ENCODE measurements at regions not wholly inside any gene's neighbourhood (a gene's known extent, or its start where the extent isn't known, plus 50 kb on each side); places are given as distances from the start of the nearest gene placed in this dataset.

DNA sequence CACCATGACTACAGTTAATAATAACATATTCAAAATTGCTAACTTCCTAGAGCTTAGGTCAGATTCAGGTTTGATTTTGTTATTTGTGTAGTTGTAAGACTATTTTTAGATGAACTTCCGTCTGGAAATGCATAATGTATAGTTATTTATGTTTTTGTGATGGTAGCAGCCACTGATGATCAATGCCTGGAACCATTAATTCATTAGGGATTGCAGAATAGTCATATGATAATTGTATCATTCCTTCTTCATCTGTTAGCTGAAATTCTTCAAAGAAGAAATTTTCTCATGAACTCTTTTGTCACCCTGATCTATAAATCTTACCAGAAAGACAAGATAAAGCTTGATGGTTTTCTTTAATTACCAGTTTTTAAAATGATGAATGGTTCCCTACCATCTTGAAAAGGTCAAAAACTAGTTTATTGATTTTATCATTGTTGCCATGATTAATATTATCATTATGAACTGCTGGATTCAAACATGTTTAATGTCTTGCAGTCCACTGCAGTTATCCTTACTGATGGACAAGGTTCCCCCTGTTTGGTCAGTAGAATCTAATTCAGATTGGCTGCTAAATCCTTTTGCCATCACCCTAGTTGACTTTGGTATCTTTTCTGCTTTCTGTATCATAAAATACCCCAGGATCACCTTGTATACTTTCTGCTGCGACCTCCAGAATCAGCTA is 433.3 kb downstream of the GPAM start:
- DNase-seq = no peak

DNA sequence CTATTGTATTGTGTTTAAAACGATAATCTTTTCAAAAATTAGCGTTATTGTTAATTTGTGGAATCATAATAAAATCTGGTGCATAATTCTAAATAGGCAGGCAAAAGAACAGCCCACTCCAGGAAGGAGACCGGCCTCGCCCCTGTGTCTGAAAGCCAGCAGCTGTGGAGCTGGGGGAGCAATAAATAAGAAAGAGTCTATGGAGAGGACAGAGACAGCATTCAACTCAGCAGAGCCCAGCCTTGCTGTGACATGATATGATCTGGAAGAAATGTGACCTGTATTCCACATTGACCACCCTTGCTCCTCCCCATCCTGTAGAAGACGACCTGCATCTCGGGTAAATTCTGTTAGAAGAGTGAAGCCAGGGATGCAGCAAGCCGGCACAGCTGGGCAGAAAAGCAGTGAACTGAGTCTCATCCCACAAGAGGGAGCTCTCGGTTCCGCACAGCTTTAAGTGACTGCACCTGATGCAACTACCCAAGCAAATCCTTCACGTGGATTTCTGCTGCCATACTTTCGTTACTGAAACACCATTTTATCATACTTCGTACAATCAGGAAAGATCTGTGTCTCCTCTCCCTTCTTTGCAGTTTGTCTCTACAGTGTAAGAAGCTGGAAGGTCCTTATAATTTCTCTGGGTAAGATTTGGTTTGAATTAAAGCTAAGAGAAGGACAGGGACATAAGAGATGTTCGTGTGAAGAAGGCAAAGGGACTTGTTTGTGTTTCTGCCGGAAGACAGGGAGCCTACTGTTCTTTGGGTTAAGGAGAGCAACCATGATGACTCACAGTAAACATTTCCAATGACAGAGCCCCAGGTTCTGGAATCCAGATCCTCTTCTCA is 427.1 kb downstream of the GPAM start:
- no peak for DNase-seq

DNA sequence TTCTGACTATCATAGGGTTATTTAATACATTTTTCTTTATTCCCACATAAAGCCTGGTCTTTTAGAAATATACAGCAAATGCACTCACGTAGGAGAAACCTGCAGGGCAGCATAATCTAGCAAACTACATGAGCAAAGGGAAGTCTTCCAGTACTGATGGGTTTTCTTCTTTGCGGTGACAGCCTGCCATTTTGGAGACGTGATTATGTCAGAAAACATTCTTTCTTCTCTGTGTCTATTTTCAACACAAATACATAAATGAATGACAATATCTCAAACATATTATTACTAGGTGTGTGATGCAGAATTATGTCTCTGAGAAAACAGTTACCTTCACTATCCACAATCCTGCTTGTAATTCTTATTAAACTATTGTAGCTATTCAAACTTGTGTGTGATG is 425.0 kb downstream of the GPAM start:
- no peak for DNase-seq

DNA sequence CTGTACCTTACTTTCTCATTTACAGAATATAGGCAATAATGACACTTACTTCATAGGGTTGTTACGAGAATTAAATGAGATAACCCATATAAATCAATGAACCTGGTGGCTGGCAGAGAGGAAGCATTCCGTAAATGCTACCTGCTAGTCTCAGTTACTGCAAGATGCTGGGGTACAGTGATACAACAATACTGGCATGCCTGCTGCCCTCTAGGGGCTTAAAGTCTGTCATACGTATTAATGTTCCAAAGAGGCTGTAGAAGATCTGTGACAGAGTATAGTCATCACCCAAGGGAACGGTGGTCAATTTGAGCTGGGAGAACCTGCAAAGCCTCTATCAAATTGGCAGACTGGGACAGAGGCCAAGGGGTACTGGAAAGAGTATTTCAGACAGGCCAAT is 421.5 kb downstream of the GPAM start:
- no peak for DNase-seq

DNA sequence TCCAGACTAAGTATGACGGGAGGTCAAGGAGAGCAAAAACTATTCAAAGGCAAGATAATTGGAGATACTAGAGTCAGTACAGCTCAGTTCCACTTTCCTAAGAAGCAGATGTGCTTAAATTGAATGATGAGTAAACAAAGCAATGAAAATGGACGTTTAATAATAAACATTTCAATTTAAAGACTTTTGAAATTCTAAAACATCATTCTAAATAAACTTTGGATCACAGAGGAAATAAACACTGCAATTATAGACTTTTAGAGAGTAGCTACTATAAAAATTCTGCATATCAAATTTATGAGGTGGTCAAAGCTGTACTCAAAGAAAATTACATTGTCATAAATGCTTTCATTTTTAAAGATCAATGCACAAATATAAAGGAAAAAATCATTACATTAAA is 418.3 kb downstream of the GPAM start:
- DNase-seq = no peak

DNA sequence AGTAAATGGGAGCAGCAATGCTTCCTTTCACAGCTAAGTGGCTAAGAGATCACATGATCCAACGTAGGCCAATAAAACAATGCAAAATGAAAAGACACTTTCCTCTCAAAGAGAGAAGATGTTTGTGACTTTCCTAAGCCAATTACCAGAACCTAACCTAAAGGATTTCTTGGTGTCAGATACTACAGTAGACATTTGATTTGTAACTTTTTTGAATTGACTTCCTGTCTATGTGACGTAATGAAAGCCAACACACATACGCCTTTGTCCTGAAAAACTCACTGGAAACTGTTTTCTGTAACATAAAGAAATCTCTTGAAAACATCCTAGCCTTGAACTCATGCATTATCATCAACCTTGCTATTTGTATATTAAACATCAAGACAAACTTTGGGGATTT is 417.1 kb downstream of the GPAM start:
- no peak for DNase-seq

DNA sequence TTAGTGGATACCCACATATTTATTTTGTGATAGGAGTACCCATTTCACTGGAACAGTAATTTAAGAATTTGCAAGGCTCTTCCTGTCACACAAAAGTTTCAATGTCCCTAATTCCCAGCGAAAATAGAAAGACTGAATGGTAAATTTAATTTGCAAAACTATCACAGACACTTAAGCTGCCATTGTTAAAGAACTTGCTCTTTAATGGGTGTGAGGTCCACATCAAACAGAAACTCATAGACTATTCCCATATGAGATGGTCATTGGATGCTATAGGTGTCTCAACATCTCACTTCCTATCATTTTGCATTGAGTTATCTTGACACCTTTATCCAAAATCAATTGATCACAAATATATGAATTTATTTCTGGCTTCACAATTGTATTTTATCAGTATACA is 415.9 kb downstream of the GPAM start:
- DNase-seq = no peak

DNA sequence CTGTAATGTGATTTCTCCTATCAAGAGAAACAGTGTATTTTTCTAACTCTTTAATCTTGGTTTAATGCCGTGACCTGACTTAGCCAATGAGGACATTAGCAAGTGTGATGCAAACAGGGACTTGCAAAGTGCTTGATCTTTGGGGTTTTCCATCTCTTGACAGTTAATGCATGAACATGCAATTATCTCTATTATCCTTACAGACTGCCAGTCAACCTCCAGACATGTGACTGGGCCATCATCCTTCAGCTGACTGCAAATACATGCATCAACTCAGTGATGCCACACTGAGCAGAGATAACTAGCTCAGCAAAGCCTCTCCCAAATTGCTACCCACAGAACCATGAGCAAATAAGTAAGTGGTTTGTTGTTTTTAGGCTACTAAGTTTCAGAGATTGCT is 409.6 kb downstream of the GPAM start:
- no peak for DNase-seq

DNA sequence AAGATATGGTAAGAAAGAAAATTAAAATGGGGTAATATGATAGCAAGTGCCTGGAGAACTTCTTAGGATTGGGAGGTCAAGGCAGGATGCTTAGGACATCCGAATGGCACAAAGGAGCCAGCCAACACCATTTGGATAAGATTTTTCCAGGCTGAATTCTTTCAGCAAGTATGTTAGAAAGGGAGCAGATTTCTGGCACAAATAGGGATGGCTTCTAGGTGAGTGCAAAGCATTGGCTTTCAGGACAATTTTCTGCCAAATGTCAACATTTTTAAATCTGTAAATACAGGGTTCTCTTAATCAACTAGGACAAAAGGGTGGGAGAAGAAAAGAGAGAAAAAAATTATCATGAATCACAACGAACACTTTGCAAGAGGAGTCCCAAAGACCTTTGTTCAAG is 409.1 kb downstream of the GPAM start:
- no peak for DNase-seq

DNA sequence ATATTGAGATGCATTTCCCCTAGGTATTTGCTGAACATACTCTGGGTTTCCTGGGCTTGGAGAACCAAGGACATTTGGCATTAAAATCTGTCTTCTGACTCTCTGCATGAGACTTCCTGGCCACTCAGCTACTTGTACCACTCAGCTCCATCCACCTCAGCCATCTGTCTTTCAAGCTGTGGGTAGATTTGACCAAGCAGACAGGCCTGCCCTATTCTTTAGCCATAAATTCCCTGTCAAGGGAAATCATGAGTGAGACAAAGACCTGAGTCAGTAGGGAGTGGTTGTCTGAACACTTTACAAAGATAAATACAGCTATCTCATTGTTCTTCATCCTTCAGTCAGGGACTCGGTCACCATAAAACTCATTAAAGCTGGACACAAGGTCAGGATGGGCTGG is 399.1 kb downstream of the GPAM start:
- DNase-seq = no peak

DNA sequence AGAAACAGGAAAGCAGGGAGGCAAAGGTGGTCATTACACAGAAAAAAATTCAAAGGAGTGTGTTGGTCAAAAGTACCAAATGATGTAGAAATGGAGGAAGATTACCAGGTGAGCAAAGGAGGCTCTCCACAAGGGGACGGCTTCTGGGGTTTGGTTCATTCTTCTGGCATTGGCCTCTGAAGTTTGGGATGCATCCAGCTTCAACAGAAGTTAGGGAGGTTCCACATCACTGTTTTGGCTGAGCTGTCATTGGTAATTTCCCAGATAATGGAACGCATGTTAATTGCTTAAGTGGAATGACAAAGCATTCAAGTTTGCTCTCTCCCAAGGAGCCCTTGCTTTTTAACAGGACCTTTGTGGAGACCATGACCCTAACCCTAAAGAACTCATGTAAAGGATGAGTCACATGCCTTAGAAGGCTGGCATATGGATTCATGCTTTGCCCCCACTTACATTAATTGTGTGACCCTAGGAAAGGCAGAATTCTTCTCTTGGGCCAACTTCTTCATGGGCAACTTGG is 398.6 kb downstream of the GPAM start:
- DNase-seq = no peak

DNA sequence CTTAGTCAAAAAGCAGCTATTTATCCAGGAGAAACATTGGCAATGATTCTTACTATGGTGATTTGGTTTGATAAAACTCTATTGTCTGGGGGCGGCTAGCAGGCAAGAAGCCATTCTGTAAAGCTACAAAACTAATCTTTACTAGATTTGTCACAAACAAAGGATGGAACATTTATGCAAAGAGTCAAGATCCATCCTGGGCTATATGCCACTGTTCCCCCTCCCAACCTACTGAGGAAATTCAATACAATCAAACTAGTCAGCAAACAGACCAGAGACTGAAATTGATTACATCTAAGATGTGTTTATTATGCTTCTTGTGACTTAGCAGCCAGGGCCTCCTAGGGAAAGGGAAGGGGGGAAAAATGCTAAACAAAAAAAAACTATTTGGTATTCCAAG is 397.6 kb downstream of the GPAM start:
- no peak for DNase-seq

DNA sequence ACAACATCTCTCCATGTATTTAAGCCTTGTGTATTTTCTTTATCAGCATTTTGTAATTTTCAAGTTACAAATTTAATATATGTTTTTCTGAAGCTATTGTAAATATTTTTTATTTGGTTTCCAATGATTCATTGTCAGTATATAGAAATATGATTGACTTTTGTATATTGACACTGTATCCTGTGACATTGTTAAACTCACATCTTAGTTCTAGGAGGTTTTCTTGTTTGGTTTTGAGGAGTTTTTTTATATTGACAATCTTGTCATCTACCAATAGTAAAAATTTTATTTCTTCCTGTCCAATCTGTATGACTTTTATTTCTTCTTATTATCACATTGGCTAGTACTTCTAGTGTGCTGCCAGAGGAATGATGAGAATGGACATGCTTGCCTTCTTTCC is 393.7 kb downstream of the GPAM start:
- DNase-seq = no peak

DNA sequence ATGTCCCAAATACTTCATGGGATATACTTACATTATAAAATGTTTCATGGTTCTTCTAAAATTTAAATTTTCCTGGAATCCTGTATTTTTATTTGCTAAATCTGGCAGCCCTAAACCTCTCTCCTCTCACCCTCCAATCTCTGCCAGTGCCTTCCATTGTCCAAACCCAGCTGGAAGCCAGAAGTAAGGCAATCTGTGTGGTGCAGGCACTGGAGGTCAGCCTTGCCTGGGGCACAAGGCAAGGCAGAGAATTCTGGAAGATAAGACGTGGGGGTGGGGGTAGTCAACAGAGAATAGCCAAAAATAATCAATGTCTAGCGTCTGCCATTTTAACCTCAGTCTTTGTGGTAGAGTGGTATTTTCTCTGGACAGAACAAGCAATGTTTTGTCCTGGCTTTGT is 381.7 kb downstream of the GPAM start:
- no peak for DNase-seq

DNA sequence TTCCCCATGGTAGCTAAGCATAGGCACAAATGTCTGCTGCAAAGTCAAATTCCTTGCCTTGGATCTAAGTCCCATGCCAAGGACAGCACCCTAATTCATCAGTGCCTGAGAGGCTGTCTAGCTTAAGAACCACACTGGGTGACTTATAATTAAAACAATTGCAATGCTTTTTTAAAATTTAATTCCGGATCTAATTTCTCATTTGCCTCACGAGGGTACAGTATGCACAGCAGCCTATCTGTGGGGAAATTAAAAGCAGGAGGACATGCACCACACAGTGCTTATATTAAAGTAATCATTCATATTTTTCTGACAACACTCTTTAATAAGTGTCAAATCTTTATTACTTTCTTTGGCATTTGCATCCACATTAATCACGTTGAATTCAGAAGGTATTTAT is 378.8 kb downstream of the GPAM start:
- DNase-seq = no peak

DNA sequence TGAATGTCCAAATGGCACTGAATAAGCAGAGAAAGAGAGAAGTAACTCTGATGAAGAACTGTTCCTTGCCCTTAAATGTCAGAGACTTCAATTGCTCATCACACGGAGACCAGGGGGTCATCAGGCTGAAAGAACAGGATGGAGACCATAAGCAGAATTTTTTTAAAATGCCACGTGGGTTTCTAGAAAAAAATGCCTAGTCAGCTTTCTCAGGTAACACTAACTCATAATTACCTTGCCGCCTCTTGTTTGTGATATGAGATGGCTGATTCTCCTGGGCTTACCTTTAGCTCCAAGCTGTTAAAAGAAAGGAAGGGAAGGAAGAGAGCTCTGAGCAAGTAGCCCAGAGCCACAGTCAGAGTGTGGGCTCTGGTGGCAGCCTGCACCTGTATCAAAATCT is 372.0 kb downstream of the GPAM start:
- DNase-seq = no peak

DNA sequence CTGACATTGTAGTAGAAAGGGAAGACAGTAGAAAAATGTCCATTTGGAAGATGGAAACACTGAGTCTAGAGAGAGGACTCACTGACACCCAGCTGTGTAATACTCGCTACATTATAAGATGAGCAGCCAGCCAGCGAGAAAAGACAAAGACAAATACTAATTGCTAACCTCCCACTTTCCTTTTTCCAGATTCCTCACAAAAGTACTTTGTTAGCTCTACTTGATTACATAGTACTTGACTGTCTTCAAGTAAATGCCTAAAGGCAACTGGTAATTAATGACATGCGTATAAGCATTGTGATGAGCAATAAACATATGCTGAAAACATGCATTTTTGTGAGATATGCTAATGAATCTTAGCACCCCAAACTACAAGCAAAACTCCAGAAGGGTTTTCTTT is 363.1 kb downstream of the GPAM start:
- no peak for DNase-seq

DNA sequence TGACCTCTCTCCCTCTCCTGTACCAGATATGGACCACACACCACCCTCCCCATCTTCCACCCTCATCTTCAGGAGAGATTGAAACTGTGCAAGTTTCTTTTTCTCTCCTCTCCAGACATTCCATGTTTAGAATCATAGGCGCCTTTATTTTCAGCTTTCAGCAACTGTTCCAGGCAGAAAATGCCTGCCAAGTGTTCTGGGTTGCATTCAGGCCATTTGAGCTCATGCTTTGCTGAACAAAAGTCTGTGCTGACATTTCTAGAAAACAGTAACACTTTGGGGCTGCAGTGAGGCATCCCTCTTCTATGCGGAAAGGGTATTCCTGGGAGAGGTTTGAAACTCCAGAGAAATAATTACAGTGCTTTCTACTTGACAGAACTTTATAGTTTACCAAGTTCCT is 361.7 kb downstream of the GPAM start:
- no peak for DNase-seq

DNA sequence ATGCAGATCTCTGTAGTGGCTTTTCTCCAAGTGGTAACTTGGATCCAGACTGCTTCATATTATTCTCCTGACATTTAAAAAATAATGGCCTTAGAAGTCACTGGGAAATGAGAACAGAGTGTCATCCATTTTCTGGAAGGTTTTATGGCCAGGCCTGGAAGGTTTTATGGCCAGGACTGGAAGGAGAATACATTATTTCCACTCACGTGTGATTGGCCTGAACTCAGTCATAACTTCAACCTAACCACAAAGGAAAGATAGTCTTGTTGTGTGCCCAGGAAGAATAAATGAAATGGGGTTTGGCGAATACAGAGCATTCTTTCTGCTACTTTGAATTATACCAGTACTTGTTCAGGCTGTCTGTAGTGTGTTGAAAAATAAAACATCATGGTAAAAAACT is 360.9 kb downstream of the GPAM start:
- DNase-seq = no peak

DNA sequence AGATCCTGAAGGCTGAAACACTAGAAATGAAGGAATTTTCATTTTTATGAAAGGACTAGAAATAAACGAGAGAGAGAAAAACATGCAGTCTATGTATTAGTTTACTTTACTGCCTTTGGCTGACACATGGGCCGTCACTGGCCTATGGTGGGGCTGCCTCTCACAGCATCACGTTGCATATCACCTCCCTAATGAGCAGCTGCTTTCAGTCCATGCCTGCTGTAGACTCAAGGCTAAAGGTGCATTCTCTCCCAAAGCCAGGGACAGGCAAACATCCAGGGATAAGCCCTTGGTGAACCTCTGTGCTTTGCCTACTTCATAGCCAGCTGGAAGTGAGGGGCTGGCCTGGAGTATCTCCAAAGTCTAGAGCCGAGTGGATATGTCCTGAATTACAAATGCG is 359.4 kb downstream of the GPAM start:
- no peak for DNase-seq

DNA sequence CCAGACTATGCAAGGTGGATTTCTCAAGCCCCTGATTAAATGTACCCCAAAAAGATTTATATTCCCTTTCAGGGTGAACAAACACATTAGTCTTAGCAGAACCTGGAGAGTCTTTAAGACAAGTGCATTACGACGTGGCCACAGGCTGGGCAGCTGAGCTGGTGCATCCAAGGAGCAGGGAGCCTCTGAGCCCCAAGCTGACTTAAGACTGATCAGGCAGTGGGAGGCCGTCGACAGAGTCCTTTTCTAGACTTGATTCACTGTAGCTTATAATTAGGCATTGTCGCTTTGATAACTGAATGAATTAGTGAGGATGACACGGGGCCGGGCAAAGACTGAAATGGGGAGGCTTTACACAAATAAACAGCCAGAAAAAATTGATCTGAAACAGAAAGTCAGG is 353.2 kb downstream of the GPAM start:
- no peak for DNase-seq

DNA sequence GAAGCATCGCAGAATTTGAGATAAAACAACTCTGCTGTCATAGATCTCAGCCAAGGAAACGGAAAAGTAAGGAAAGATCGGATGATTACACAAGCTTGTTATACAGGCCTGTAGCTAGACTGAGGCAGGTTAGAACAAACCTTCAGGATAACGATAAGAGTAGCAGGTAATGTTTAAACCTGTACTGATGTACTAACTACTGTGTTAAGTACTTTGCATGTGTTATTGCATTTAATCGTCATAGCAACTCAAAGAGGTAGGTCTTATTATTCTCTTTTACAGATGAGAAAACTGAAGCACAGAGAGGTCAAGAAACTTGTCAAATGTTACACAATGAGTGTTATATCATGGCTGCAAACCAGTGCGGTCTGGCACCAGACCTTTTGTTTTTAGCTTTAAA is 352.5 kb downstream of the GPAM start:
- DNase-seq = no peak

DNA sequence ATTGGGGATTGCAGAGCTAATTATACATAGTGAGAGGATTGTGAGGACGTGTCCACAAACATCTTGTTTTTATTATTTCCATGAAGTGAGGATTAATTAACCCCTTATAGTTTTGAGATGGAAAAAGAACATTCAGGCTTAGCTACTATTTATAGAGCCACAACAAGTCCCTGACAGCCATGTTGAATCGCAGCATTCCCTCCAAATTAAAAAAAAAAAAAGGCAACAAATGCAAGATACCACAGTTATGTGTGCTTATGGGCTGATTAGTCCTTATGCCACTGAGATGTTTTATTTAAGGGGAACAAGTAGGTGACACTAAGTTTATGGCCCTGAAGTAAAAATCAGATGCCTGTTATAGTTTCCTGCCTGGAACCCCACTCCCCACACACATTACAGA is 350.3 kb downstream of the GPAM start:
- no peak for DNase-seq

DNA sequence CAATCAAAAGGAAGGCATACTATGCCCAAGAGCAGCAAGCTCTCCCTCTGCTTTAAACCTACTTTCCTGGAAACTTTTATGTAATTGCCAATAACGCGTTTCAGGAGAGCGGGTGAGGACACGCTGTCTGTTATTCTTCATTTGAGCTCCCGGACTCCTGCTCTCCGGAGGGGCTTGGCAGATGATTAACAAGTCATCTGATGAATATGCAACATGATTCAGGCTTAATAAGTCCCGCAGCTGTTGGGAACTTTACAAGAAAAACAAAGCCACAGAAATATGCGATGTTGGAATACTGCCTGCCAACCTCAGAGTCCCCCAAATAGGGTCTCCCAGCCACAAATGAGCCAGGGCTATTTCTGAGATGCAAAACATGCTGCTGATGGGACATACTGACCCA is 348.0 kb downstream of the GPAM start:
- no peak for DNase-seq

DNA sequence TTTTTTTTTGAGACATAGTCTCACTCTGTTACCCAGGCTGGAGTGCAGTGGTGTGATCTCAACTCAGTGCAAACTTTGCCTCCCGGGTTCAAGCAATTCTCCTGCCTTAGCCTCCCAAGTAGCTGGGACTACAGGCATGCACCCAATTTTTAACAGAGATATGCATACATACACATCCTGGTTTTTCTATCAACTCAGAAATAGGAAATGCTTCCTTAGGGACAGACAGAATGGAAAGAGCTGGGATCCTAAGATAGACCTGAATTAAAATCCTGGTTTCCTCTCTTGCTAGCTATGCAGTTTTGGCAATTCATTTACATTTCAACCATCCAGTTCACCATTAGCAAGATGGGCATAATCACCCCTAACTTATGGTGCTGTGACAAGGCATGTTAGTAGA is 347.5 kb downstream of the GPAM start:
- DNase-seq = no peak

All from activated naive CD4-positive, alpha-beta T cell treated with Interleukin-2 at 50 U/mL for 16 hours (primary cell).